Liver (tissue), 3 donors: ENCODE measurements at regions not wholly inside any gene's neighbourhood (a gene's known extent, or its start where the extent isn't known, plus 50 kb on each side); places are given as distances from the start of the nearest gene placed in this dataset.

Source experiments
- ATF3 ChIP-seq: IDR thresholded peaks from 2 replicates; pipeline ENCODE4 v1.6.1; 2016; ENCODE audit warnings: antibody characterized with exemption
- CTCF ChIP-seq: fragments of 150-350 bp; IDR thresholded peaks from 2 replicates; pipeline ENCODE4 v1.5.1; 2017; ENCODE audit warnings: improper control_type of control experiment, low read depth, low read length; ENCODE audit not compliant: missing input control
- EGR1 ChIP-seq, 2 donors: IDR thresholded peaks; 2 replicates each; pipeline ENCODE4 v1.6.1; 2016 to 2018; ENCODE audit warnings: antibody characterized with exemption in 2 of 2, low read depth in 2 of 2
- FOXA1 ChIP-seq: IDR thresholded peaks from 2 replicates; pipeline ENCODE4 v1.6.1; 2016; ENCODE audit warnings: antibody characterized with exemption
- GABPA ChIP-seq, 2 donors: IDR thresholded peaks in 1 of 2; conservative IDR thresholded peaks in 1 of 2; 2 replicates each; pipeline ENCODE4 v1.6.1; 2016; ENCODE audit warnings: antibody characterized with exemption in 2 of 2, mild to moderate bottlenecking in 1 of 2, moderate library complexity in 1 of 2
- JUND ChIP-seq, 2 donors: IDR thresholded peaks; 2 replicates each; pipeline ENCODE4 v1.6.1; 2016; ENCODE audit warnings: antibody characterized with exemption in 2 of 2
- RAD21 ChIP-seq, 2 donors: IDR thresholded peaks; 2 replicates each; pipeline ENCODE4 v1.6.1; 2016; ENCODE audit warnings: antibody characterized with exemption in 2 of 2, mild to moderate bottlenecking in 2 of 2
- TAF1 ChIP-seq: conservative IDR thresholded peaks from 2 replicates; pipeline ENCODE4 v1.6.1; 2016; ENCODE audit warnings: antibody characterized with exemption, mild to moderate bottlenecking
- ZBTB33 ChIP-seq: IDR thresholded peaks from 2 replicates; pipeline ENCODE4 v1.6.1; 2016; ENCODE audit warnings: antibody characterized with exemption
- donor health status: healthy.
- donor health status: healthy.

- TF ChIP-seq CTCF (no peak), ATF3 (no peak), FOXA1 (no peak), TAF1 (no peak), RAD21 (IDR thresholded peaks at IDR 0.05) (no peak), ZBTB33 (no peak), EGR1 (IDR thresholded peaks at IDR 0.05; ENCODE audit: low read depth in 2 of 2) (no peak), GABPA (IDR thresholded peaks at IDR 0.05 in 1 of 2, conservative IDR thresholded peaks at IDR 0.05 in 1 of 2) (no peak), JUND (IDR thresholded peaks at IDR 0.05) (no peak)
Measured at GRCh38 chr1:194723067-194723466, 1536.7 kb upstream of the B3GALT2 start.
